K562 (cell line): ENCODE measurements at regions not wholly inside any gene's neighbourhood (a gene's known extent, or its start where the extent isn't known, plus 50 kb on each side); places are given as distances from the start of the nearest gene placed in this dataset.

Experiments
- ATAC-seq: fragments of 200-7000 bp; cut with Tn5 transposase; 3 replicates; pipeline ENCODE4 v1.9.1; 2020; ENCODE audit warnings: moderate library complexity
- BruUV-seq: library from RNA; stranded (reverse); fragments of 400-500 nt; replicated peaks from 2 replicates; lab custom pipeline; 2021; lab: Mats Ljungman, UMichigan
- CTCF ChIA-PET: fragments of 300-600 bp; formaldehyde crosslinking; extraction: SDS; loops from one replicate; lab custom pipeline; 2021; ENCODE audit warnings: low intra/inter-chr PET ratio; lab: Yijun Ruan, JAX
- POLR2A ChIA-PET: fragments of 300-600, 350-650 bp; sonication (Branson Sonifier 250); formaldehyde crosslinking; extraction: SDS; loops from one replicate; lab custom pipeline; 2021; ENCODE audit warnings: antibody characterized with exemption, inconsistent platforms; lab: Yijun Ruan, JAX
- DNase-seq, 4 experiments: peaks; one replicate each; pipeline versions ENCODE4 v3.0.0 to v3.0.0-alpha.2; 2011 to 2018; ENCODE audit warnings: low spot score in 3 of 4, mixed read lengths in 3 of 4; ENCODE audit errors: extremely low read depth in 1 of 4
- FAIRE-seq: peaks from 2 replicates; lab custom pipeline; 2011; peaks lifted over from hg19 to GRCh38; lab: Jason Lieb, UNC
- H2AFZ ChIP-seq: 2 replicates; pipeline ENCODE4 v1.6.0; 2011; ENCODE audit warnings: low read depth, low read length, control low read depth, inconsistent platforms
- H3K27ac ChIP-seq: fragments of 200-600 bp; 3 replicates; pipeline ENCODE4 v1.8.0; 2011; ENCODE audit warnings: low read depth, mild to moderate bottlenecking, control low read depth, inconsistent platforms, low read length, moderate library complexity, mixed read lengths; ENCODE audit errors: extremely low read depth
- H3K27me3 ChIP-seq, 2 experiments: fragments of 300-600 bp in 1 of 2; 2 replicates in 1 of 2; 3 replicates in 1 of 2; pipeline versions ENCODE4 v1.6.0 to v1.8.0; 2011; ENCODE audit warnings: inconsistent platforms in 2 of 2, low read length in 2 of 2, mild to moderate bottlenecking in 1 of 2, mixed read lengths in 1 of 2, moderate library complexity in 1 of 2; ENCODE audit not compliant: control insufficient read depth in 2 of 2, insufficient read depth in 2 of 2
- H3K36me3 ChIP-seq: fragments of 300-600 bp; 3 replicates; pipeline ENCODE4 v1.8.0; 2011; ENCODE audit warnings: mild to moderate bottlenecking, low read length, inconsistent platforms; ENCODE audit not compliant: control insufficient read depth, insufficient read depth
- H3K4me1 ChIP-seq, 2 experiments: fragments of 200-600 bp in 1 of 2; replicated peaks in 1 of 2; 2 replicates in 1 of 2; 3 replicates in 1 of 2; pipeline versions ENCODE4 v1.5.1 to v1.8.0; 2011; ENCODE audit warnings: inconsistent platforms in 2 of 2, low read length in 2 of 2, mild to moderate bottlenecking in 1 of 2, mixed read lengths in 1 of 2, moderate library complexity in 1 of 2; ENCODE audit not compliant: control insufficient read depth in 2 of 2, insufficient read depth in 2 of 2
- H3K4me2 ChIP-seq: 2 replicates; pipeline ENCODE4 v1.6.1; 2011; ENCODE audit warnings: low read length, control low read depth, inconsistent platforms, mixed read lengths; ENCODE audit not compliant: insufficient read depth
- H3K4me3 ChIP-seq: fragments of 200-600 bp; sonication (generic), shearing (Covaris generic); 2 replicates; pipeline ENCODE4 v1.5.1; 2016; ENCODE audit warnings: control low read depth, inconsistent platforms
- H3K79me2 ChIP-seq: fragments of 200-600 bp; 3 replicates; pipeline ENCODE4 v1.8.0; 2011; ENCODE audit warnings: low read length, inconsistent platforms; ENCODE audit not compliant: control insufficient read depth, insufficient read depth
- H3K9ac ChIP-seq, 2 experiments: 2 replicates each; pipeline versions ENCODE4 v1.6.0 to v1.6.1; 2011; ENCODE audit warnings: low read depth in 2 of 2, low read length in 2 of 2, control low read depth in 1 of 2, inconsistent platforms in 1 of 2, mild to moderate bottlenecking in 1 of 2, mixed read lengths in 1 of 2; ENCODE audit not compliant: insufficient read depth in 1 of 2
- H3K9me1 ChIP-seq: one replicate; pipeline ENCODE4 v1.6.0; 2011; ENCODE audit warnings: inconsistent platforms, mild to moderate bottlenecking, low read length, moderate library complexity; ENCODE audit not compliant: control insufficient read depth, insufficient read depth
- H3K9me3 ChIP-seq: replicated peaks from 2 replicates; pipeline ENCODE4 v1.5.1; 2011; ENCODE audit warnings: low read depth, low read length, inconsistent platforms; ENCODE audit not compliant: control insufficient read depth, insufficient read depth
- H4K20me1 ChIP-seq: replicated peaks from 2 replicates; pipeline ENCODE4 v1.6.1; 2011; ENCODE audit warnings: low read length, inconsistent platforms, mixed read lengths; ENCODE audit not compliant: control insufficient read depth, insufficient read depth
- BDP1 ChIP-seq: IDR thresholded peaks from 3 replicates; pipeline ENCODE4 v1.6.1; 2011; ENCODE audit not compliant: insufficient read length, insufficient read depth
- NEUROD1 ChIP-seq: fragments of 150-350 bp; IDR thresholded peaks from 2 replicates; pipeline ENCODE4 v1.6.1; 2014; ENCODE audit warnings: borderline replicate concordance, low read length, low read depth; ENCODE audit not compliant: partially characterized antibody
- WGBS: fragments of 100-300 bp; shearing (Covaris generic); methylation state at CpG from one replicate; pipeline ENCODE4 v1.1.6; 2016; ENCODE audit warnings: low coverage, mixed read lengths; ENCODE audit not compliant: insufficient coverage; ENCODE audit errors: missing lambda C conversion rate; 5-methylcytosine and 5-hydroxymethylcytosine counted together
- in situ Hi-C: fragments of 300-500 bp; cut with MboI; formaldehyde crosslinking; loops from 4 replicates; pipeline ENCODE4 v1.15.0; 2018; ENCODE audit warnings: inconsistent platforms, mixed read lengths
- intact Hi-C: fragments of 100-400 bp; cut with micrococcal nuclease; formaldehyde crosslinking; loops from 2 replicates; pipeline ENCODE4 v1.14.2; 2022

DNA sequence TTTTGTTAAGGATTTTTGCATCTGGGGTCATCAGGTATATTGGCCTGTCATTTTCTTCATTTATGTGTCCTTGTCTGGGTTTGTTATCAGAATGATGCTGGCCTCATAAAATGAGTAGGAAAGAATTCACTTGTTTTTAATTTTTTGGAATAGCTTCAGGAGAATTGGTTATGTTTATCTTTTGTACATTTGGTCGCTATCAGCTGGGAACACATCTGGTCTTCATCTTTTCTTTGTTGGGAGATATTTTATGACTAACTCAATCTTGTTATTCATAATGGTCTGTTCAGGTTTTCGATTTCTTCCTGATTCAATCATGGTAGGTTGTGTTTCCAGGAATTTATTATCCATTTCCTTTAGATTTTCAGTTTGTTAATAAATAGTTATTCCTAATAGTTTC, 207.5 kb upstream of the ASCC3 start:
- in situ Hi-C loops = no loop called here
- ATAC-seq = no peak
- Histone ChIP-seq H3K4me1 (no peaks in the 10 kb centered on the region), H3K27me3 (no peaks in the 10 kb centered on the region), H3K9ac (no peak overlapping the region), H2AFZ (no peak overlapping the region), H3K27ac (no peak overlapping the region), H3K9me3 (peaks cover 2% of the 10 kb centered on the region; the same call in 1 of the 2 replicates), H3K36me3 (no peaks in the 10 kb centered on the region), H3K4me3 (no peak overlapping the region), H3K9me1 (no peaks in the 10 kb centered on the region), H4K20me1 (no peaks in the 10 kb centered on the region), H3K79me2 (no peaks in the 10 kb centered on the region), H3K4me2 (no peak overlapping the region)
- WGBS = 0% methylated on average over 2 of the region's 2 CpGs
- POLR2A ChIA-PET = no interaction called here
- no peak for TF ChIP-seq NEUROD1
- CTCF ChIA-PET = no interaction called here
- no TSS peak for BruUV-seq
- FAIRE-seq = no peak
- intact Hi-C loops = no loop called here
- no peak for DNase-seq

DNA sequence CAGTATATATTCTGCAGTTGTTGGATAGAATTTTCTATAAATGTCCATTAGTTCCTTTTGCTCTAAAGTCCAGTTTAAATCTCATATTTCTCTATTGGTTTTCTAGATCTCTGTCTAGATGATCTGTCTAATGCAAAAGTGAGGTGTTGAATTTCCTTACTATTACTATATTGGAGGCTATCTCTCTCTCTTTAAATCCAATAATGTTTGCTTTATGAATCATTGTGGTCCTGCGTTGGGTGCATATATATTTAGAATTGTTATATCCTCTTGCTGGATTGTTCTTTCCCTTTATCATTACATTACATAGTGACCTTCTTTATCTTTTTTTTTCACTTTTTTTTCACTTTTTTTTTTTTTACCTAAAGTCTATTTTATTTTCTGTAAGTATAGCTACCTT, 208.5 kb upstream of the ASCC3 start:
- no peaks in the 10 kb centered on the region for H3K79me2 ChIP-seq
- no peaks in the 10 kb centered on the region for H4K20me1 ChIP-seq
- H3K4me1 ChIP-seq = no peaks in the 10 kb centered on the region
- no peak overlapping the region for H3K9ac ChIP-seq
- ATAC-seq = no peak
- CTCF ChIA-PET = no interaction called here
- no peak for TF ChIP-seq BDP1
- no peak for FAIRE-seq
- no TSS peak for BruUV-seq
- no peaks in the 10 kb centered on the region for H3K9me1 ChIP-seq
- H3K4me3 ChIP-seq = no peak overlapping the region
- no peaks in the 10 kb centered on the region for H3K36me3 ChIP-seq
- no peaks in the 10 kb centered on the region for H3K27me3 ChIP-seq
- POLR2A ChIA-PET = no interaction called here
- in situ Hi-C loops = no loop called here
- WGBS = 0% methylated on average over 1 of the region's 1 CpG
- H3K27ac ChIP-seq = no peak overlapping the region
- H3K9me3 ChIP-seq = peaks cover 2% of the 10 kb centered on the region; the same call in 1 of the 2 replicates
- DNase-seq = no peak
- H2AFZ ChIP-seq = no peak overlapping the region
- intact Hi-C loops = no loop called here
- no peak overlapping the region for H3K4me2 ChIP-seq
